Thyroid gland (tissue), 4 donors: ENCODE measurements at regions not wholly inside any gene's neighbourhood (a gene's known extent, or its start where the extent isn't known, plus 50 kb on each side); places are given as distances from the start of the nearest gene placed in this dataset.
"Not testable (repeated sequence)": the region's sequence is repeated elsewhere in the genome, so short reads cannot be mapped to it uniquely, and the experiment has no call there.

Experiments
- DNase-seq, 2 donors: peaks; one replicate each; pipeline ENCODE4 v3.0.0-alpha.2; 2019
- H3K27ac ChIP-seq, 3 donors: fragments of 200-600 bp; sonication (generic); 1 replicate in 2 of 3; 2 replicates in 1 of 3; pipeline ENCODE4 v1.5.1; 2016 to 2019; ENCODE audit warnings: mild to moderate bottlenecking in 1 of 3, moderate library complexity in 1 of 3
- H3K27me3 ChIP-seq: fragments of 200-600 bp; sonication (generic); one replicate; pipeline ENCODE4 v1.5.1; 2019
- H3K36me3 ChIP-seq, 2 donors: fragments of 200-600 bp; sonication (generic); one replicate each; pipeline ENCODE4 v1.5.1; 2016 to 2019
- H3K4me1 ChIP-seq, 2 donors: fragments of 200-600 bp; sonication (generic); one replicate each; pipeline ENCODE4 v1.5.1; 2017 to 2019
- H3K4me3 ChIP-seq, 3 donors: fragments of 200-600 bp; sonication (generic); replicated peaks in 1 of 3; 1 replicate in 2 of 3; 2 replicates in 1 of 3; pipeline ENCODE4 v1.5.1; 2016; ENCODE audit warnings: mild to moderate bottlenecking in 1 of 3
- H3K9me3 ChIP-seq: fragments of 200-600 bp; sonication (generic); one replicate; pipeline ENCODE4 v1.5.1; 2017
- CTCF ChIP-seq, 6 experiments: fragments of 200-600 bp in 3 of 6; fragments of 450-650 bp in 3 of 6; sonication (generic) in 3 of 6; IDR thresholded peaks; one replicate each; pipeline ENCODE4 v1.5.1; 2016 to 2019; ENCODE audit warnings: antibody characterized with exemption in 6 of 6, mild to moderate bottlenecking in 2 of 6, inconsistent platforms in 1 of 6, moderate library complexity in 1 of 6
- POLR2A ChIP-seq, 2 donors: fragments of 450-650 bp; IDR thresholded peaks; one replicate each; pipeline ENCODE4 v1.6.1; 2017; ENCODE audit warnings: antibody characterized with exemption in 2 of 2, mild to moderate bottlenecking in 2 of 2, moderate library complexity in 1 of 2
- WGBS, 2 donors: methylation state at CpG; one replicate each; pipeline ENCODE4 v1.1.5; 2017; 5-methylcytosine and 5-hydroxymethylcytosine counted together
- intact Hi-C: fragments of 100-400 bp; cut with DNase I; formaldehyde crosslinking; loops from one replicate; pipeline ENCODE4 v1.15.1; 2023

GRCh38 chr5:38621840-38622437, 65.5 kb upstream of the LIFR start:
- WGBS, 2 donors: 74 to 79% methylated on average over 3 of the region's 3 CpGs
- Histone ChIP-seq H3K27me3 (no peaks in the 10 kb centered on the region), H3K4me3 (no peak overlapping the region), H3K9me3 (no peaks in the 10 kb centered on the region), H3K36me3 (no peaks in the 10 kb centered on the region), H3K27ac (no peak overlapping the region), H3K4me1 (no peaks in the 10 kb centered on the region)
- no peak for DNase-seq
- TF ChIP-seq CTCF (IDR thresholded peaks at IDR 0.05) (no peak), POLR2A (IDR thresholded peaks at IDR 0.05) (no peak)
- intact Hi-C loops: no loop called here

GRCh38 chr5:38622723-38623129, 66.3 kb upstream of the LIFR start:
- WGBS, 2 donors: 86 to 93% methylated on average over 3 of the region's 3 CpGs
- H3K27ac ChIP-seq: no peak overlapping the region
- no peaks in the 10 kb centered on the region for H3K36me3 ChIP-seq
- TF ChIP-seq CTCF (IDR thresholded peaks at IDR 0.05) (no peak), POLR2A (IDR thresholded peaks at IDR 0.05) (no peak)
- no peak overlapping the region for H3K4me3 ChIP-seq
- intact Hi-C loops: no loop called here
- no peaks in the 10 kb centered on the region for H3K4me1 ChIP-seq
- H3K9me3 ChIP-seq: no peaks in the 10 kb centered on the region
- no peak for DNase-seq
- H3K27me3 ChIP-seq: no peaks in the 10 kb centered on the region

- DNase-seq, H3K9me3 ChIP-seq, H3K4me3 ChIP-seq, H3K27ac ChIP-seq, intact Hi-C loops, H3K36me3 ChIP-seq, H3K27me3 ChIP-seq, H3K4me1 ChIP-seq: not testable (repeated sequence)
- WGBS, 2 donors: 95 to 98% methylated on average over 12 of the region's 12 CpGs
These were observed 68.1 kb upstream of the LIFR start for GRCh38 chr5:38624541-38624940.

GRCh38 chr5:38631376-38631775, 74.9 kb upstream of the LIFR start:
- H3K36me3 ChIP-seq, H3K27me3 ChIP-seq, H3K9me3 ChIP-seq, DNase-seq, intact Hi-C loops, H3K4me1 ChIP-seq, H3K27ac ChIP-seq, H3K4me3 ChIP-seq: not testable (repeated sequence)
- WGBS, 2 donors: 90 to 99% methylated on average over 24 of the region's 24 CpGs

GRCh38 chr5:38634568-38635369, 78.3 kb upstream of the LIFR start:
- H3K4me3 ChIP-seq: no peak overlapping the region
- no peaks in the 10 kb centered on the region for H3K36me3 ChIP-seq
- intact Hi-C loops: no loop called here
- no peaks in the 10 kb centered on the region for H3K9me3 ChIP-seq
- no peak for TF ChIP-seq CTCF (IDR thresholded peaks at IDR 0.05)
- TF ChIP-seq POLR2A (IDR thresholded peaks at IDR 0.05): no peak
- no peak for DNase-seq
- H3K27me3 ChIP-seq: no peaks in the 10 kb centered on the region
- H3K4me1 ChIP-seq: peaks cover 18 to 20% of the 10 kb centered on the region in 2 donors
- 66 to 94% methylated on average over 4 of the region's 4 CpGs for WGBS, 2 donors
- H3K27ac ChIP-seq: no peak overlapping the region

- TF ChIP-seq POLR2A (IDR thresholded peaks at IDR 0.05) (peak in 1 of 2 donors; percentile 33), CTCF (IDR thresholded peaks at IDR 0.05) (no peak)
- WGBS, 2 donors: 58 to 73% methylated on average over 4 of the region's 4 CpGs
- intact Hi-C loops: no loop called here
These were observed 80.2 kb upstream of the LIFR start for GRCh38 chr5:38636626-38637025.

More at GRCh38 chr5:38636626-38637025, 80.2 kb upstream of the LIFR start:
- no peaks in the 10 kb centered on the region for H3K9me3 ChIP-seq
- H3K4me1 ChIP-seq: peaks cover 21 to 30% of the 10 kb centered on the region in 2 donors
- no peak overlapping the region for H3K27ac ChIP-seq
- peak; percentile 70 to 76 for DNase-seq
- H3K4me3 ChIP-seq: no peak overlapping the region
- H3K27me3 ChIP-seq: no peaks in the 10 kb centered on the region
- H3K36me3 ChIP-seq: no peaks in the 10 kb centered on the region
